Vagina (tissue), 2 donors: ENCODE measurements at regions not wholly inside any gene's neighbourhood (a gene's known extent, or its start where the extent isn't known, plus 50 kb on each side); places are given as distances from the start of the nearest gene placed in this dataset.

Source experiments
- POLR2A ChIP-seq, 2 donors: fragments of 450-650 bp; IDR thresholded peaks; one replicate each; pipeline ENCODE4 v1.6.1; 2017; ENCODE audit warnings: antibody characterized with exemption in 2 of 2, mild to moderate bottlenecking in 2 of 2, moderate library complexity in 2 of 2
- POLR2AphosphoS5 ChIP-seq, 2 donors: sonication (generic); formaldehyde crosslinking; IDR thresholded peaks; one replicate each; pipeline ENCODE4 v1.9.0; 2017; ENCODE audit warnings: antibody characterized with exemption in 2 of 2, mild to moderate bottlenecking in 2 of 2, low read depth in 1 of 2; ENCODE audit not compliant: insufficient read depth in 1 of 2
- TF ChIP-seq, protein P1 (sequence below), 3 experiments: fragments of 450-650 bp in 2 of 3; fragments of 200-600 bp in 1 of 3; sonication (generic) in 1 of 3; IDR thresholded peaks; one replicate each; pipeline ENCODE4 v1.5.1; 2017 to 2019; ENCODE audit warnings: antibody characterized with exemption in 3 of 3, mild to moderate bottlenecking in 2 of 3, moderate library complexity in 2 of 3

DNA sequence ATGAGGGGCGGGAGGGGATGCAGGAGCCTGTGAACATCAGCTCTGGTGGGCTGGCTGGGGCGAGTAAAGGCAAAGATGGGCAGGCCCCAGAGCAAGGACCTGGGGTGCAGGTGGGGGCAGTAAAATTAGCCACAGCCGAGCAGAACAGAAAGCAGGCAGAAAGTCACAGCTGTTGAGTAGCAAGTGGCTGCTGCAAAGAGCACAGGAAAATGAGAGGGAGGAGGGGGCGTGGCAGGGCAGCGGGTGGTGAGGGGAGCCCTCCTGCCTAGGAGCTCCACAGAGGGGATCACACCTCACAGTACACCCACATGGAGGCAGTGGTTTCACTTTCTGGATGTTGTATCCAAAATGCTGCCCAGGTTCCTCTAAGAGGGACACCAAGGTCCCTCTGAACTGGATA is 79.6 kb downstream of the LBH start:
- TF ChIP-seq, protein P1, sequence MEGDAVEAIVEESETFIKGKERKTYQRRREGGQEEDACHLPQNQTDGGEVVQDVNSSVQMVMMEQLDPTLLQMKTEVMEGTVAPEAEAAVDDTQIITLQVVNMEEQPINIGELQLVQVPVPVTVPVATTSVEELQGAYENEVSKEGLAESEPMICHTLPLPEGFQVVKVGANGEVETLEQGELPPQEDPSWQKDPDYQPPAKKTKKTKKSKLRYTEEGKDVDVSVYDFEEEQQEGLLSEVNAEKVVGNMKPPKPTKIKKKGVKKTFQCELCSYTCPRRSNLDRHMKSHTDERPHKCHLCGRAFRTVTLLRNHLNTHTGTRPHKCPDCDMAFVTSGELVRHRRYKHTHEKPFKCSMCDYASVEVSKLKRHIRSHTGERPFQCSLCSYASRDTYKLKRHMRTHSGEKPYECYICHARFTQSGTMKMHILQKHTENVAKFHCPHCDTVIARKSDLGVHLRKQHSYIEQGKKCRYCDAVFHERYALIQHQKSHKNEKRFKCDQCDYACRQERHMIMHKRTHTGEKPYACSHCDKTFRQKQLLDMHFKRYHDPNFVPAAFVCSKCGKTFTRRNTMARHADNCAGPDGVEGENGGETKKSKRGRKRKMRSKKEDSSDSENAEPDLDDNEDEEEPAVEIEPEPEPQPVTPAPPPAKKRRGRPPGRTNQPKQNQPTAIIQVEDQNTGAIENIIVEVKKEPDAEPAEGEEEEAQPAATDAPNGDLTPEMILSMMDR (IDR thresholded peaks at IDR 0.05) = no peak
- TF ChIP-seq POLR2A (IDR thresholded peaks at IDR 0.05) (no peak), POLR2AphosphoS5 (IDR thresholded peaks at IDR 0.05; ENCODE audit: insufficient read depth in 1 of 2, low read depth in 1 of 2) (no peak)
